ENCODE measurements at regions not wholly inside any gene's neighbourhood (a gene's known extent, or its start where the extent isn't known, plus 50 kb on each side); places are given as distances from the start of the nearest gene placed in this dataset.

GRCh38 chr17:54347495-54347894, 524.8 kb downstream of the KIF2B start:
- TF ChIP-seq EZH2 (IDR thresholded peaks at IDR 0.05), result no peak
- TF ChIP-seq CTCF (IDR thresholded peaks at IDR 0.05 in 2 of 3, conservative IDR thresholded peaks at IDR 0.05 in 1 of 3; ENCODE audit: borderline replicate concordance in 1 of 3, insufficient read depth in 1 of 3, low read depth in 2 of 3, low read length in 2 of 3), result no peak
- no peak for TF ChIP-seq REST (IDR thresholded peaks at IDR 0.05; ENCODE audit: low read depth)
- TF ChIP-seq SIN3A (IDR thresholded peaks at IDR 0.05; ENCODE audit: low read depth), result no peak
- no peak for TF ChIP-seq POLR2A (IDR thresholded peaks at IDR 0.05; ENCODE audit: borderline replicate concordance, extremely low read depth, insufficient read depth, insufficient read length)
- no peak for TF ChIP-seq YY1 (IDR thresholded peaks at IDR 0.05; ENCODE audit: extremely low read depth, insufficient replicate concordance, low read depth, low read length)
- no peak for TF ChIP-seq POLR2AphosphoS5 (IDR thresholded peaks at IDR 0.05; ENCODE audit: low read depth, low read length)
- TF ChIP-seq RAD21 (IDR thresholded peaks at IDR 0.05; ENCODE audit: low read depth), result no peak
